HG03060 (cell line): ENCODE measurements at regions not wholly inside any gene's neighbourhood (a gene's known extent, or its start where the extent isn't known, plus 50 kb on each side); places are given as distances from the start of the nearest gene placed in this dataset.
"Not testable (repeated sequence)": the region's sequence is repeated elsewhere in the genome, so short reads cannot be mapped to it uniquely, and the experiment has no call there.

Experiments used
- ATAC-seq: cut with Tn5 transposase; IDR thresholded peaks from one replicate; pipeline ENCODE4 v1.9.1; 2021; ENCODE audit warnings: low read depth, moderate number of reproducible peaks; ENCODE audit not compliant: unreplicated experiment

DNA sequence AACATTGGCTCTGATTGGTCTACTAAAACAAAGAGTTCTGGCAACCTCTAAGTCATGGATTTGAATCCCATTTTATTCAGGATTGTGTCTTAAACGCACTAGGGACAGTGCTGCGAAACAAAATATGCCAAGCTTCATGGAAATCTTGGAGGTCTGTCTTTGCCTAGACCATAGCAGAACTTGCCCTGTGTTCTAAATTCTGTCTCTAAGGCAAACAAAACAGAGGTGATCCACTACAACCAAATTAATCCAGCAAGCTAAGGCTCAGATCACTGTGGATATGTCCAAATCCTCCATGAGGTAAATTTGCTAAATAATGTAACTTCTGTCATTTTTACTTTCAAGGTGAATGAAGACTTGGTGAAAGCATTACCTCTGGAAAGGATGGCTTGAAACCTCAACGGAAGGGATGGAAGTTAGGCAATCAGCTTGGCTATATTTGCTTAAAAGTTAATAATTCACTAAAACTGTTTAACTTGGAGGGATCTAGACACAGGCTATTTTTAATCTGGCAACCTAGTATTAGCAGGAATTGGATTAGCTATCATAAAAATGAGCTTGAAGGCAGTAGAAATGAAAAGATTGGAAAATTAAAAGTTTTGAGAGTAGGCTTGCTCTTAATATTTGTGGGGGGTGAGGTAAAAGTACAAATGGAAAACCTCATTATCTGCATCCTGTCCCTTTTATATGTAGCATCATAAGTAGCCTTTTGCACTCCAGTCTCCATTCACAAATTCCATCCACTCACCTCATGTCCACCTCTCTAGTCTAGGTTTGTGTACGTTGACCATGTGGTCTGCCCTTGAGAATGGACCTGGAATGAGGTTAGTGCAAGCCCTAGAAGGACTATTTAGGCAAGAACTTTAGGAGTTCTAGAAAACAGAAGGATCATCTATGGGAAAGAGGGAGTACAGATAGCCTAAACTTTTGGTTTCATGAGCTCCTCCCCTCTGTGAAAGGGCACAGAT lies 176.2 kb downstream of the SMC2 start:
- no peak for ATAC-seq

DNA sequence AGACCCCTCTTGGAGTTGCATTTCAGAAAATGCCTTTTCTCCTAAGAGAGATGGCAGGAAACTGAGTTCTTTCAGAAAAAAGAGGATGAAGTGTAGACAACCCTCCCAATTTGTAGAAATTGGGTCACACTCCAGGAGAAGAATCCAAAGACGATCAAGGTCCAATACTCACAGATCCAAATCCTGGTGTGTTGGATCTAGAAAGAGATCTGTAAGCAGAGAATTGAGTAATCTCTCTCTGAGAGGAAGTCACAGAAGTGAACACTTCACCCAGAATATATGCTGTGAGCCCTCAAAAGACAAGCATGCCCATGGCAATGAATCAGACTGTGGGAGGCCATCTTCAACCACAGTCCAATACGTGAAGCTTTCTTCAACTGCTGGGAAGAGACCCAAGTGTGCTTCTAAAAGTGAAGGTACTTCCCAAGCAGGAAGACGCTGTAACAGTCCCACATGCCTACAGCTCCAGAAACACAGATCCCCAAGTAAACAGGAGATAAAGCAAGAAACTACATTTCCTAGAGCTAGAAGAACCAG lies 182.7 kb downstream of the SMC2 start:
- no peak for ATAC-seq

DNA sequence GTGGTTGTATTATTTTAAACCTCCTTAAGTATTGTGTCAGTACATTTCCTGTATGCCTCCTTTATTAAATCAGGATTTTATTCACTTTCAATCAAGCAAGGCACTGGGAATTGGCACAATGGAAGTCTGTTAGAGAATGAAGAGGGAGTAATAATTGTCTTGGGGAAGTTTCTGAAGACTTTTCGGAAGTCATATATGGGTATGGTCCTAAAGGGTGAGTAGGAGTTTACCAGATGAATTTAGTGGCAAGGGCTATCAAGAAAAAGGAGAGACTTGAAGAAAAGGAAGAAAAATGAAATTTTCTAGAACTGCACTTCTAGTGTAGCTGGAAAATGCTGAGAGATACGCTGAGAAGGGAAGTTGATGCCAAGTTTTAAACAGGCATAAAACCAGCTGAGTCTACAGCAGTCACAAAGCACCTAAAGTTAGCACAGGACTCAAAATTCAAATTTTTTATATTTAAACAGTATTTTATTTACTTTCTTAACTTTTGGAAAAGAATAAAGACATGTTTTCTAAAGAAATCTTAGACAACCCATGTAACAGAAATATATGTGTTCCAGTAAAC lies 184.9 kb downstream of the SMC2 start:
- no peak for ATAC-seq

DNA sequence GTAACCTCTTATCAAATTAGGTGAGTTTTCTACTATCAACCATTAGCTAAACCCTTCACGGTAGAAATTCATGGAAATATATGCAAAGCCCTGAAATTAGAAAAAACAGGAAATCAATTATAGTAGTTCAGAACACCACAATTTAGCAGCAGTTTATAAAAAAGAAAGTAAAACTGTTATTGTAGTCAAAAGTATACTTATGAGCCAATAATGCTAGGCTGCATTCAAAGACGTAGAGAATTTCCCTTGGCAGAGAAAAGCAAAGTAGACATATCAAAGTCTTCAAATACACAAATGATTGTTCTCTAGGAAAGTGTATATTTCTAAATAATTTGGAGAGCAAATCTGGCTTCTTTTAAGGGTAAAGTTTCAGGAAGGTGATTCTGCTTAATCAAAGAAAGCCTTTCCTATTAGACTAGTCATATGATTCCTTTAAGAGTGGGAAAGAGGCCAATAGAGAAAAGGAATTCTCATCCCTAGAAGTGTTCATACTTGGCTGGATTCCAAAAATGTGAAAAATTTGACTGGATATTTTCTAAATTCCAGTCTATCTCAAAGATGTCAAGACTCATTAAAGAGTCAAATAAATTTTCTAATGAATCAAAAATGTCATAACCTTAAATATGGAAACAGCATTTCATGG lies 185.5 kb downstream of the SMC2 start:
- ATAC-seq = no peak

DNA sequence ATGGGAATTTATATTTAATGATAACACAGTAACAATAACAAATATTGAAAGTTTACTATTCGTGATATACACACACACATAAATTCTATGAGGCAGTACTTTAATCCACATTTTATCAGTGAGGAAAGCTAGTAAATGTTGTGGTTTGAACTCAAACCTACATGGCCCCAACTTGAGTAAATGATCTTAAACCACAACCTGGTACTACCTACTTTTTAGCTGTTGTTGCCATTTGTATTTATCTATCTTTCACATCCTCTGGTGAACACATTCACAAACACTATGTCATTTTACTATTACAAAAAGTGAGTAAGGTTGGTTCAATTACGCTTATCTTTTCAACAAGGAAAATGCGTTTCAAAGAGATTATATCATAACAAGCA lies 186.1 kb downstream of the SMC2 start:
- ATAC-seq = no peak

DNA sequence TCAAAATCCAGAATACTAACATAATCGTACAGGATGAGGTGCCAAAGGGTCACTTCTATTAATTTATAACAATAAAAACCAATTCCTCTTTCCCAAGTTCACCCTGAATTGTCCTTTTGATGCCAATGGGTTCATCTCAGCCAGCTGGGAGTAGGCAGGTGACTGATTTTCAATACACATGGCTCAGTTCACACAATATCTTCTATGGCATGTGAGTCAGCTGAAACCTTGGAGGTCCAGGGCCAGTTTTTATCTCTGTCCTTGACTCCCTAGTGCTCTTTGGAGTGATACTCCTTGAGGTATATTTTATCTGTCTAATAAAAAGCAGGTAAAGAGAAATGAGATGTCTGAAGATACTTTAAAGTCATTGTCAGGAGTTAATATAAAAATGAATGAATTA lies 186.6 kb downstream of the SMC2 start:
- ATAC-seq = no peak

DNA sequence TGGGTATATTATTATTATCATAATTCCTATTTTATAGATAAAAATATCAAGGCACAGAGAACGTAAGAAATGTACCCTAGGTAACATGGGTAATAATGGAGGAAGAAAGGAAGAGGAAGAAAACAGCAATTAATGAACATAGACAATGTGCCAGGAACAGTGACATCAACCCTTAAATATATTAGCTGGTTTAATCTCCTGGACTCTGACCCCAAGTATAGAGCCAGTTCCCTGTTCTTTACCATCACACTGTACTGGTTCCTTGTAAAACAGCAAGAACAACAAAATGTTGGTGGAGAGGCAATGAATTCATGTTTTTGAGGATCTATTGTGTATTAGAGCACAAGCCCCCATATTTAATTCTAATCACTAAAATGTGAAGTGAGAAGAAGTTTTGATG lies 192.1 kb downstream of the SMC2 start:
- ATAC-seq = no peak

DNA sequence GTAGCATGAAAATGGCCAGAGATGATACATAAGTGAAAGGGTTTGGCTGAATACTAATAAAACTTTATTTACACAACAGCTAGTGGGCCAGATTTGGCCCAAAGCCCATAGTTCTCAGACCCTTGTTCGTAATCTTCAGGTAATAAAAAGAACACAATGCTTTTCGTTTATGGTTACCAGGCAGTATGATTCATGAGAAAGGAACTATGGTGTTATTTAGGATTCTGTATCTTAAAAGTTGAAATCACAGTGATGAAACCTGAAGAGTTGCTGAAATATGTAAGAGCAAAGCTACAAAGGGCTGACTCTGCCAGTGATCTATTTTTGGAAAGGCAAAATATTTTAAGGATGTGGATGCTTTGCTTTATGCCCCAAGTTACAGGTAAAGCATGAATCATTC lies 192.7 kb downstream of the SMC2 start:
- no peak for ATAC-seq

DNA sequence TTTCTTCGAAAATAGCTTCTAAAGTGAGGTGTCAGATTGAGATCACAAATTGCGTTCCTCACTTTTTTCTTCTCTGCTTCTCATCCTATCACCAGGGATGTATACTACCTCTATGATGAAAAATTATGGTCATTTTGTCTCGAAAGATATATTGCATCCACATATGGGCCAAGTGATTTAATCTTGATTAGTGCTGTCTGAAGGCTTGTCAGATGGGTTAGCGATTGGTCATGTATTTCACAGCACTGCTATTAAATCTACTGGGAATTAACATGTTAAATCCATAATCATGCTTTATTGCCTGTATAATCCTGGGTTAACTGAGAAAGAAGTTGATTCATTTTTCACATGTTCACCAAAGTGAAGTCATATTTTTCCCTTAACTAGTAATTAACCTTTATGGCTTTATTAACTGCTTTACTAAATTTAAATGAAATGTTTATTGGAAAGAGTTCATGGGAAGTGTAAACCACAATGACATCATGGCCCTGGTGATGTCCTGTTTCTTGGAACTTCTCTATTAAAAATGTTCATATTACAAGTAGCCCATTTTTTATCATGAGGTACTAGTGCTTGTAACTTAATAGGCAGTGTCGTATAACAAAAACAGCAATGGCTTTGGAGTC lies 193.3 kb downstream of the SMC2 start:
- ATAC-seq = no peak

DNA sequence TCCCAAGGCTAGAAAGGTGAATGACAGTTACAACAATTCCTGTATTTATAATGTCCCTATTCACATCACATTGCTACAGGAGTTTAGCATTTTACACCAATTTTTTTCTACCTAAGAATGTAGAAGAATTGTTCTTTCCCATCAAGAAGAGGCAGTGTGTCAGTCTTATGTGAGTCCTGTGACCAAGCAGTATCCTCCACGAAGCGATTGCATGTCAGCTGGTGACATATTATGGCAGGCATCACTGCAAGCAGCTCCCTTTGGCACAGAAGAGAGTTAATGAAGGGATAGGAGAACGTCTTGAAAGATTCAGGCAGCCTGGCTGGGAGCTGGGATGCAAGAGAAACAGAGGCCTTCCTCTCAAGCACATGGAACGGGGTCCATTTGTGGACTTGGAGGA lies 199.8 kb downstream of the SMC2 start:
- no peak for ATAC-seq

DNA sequence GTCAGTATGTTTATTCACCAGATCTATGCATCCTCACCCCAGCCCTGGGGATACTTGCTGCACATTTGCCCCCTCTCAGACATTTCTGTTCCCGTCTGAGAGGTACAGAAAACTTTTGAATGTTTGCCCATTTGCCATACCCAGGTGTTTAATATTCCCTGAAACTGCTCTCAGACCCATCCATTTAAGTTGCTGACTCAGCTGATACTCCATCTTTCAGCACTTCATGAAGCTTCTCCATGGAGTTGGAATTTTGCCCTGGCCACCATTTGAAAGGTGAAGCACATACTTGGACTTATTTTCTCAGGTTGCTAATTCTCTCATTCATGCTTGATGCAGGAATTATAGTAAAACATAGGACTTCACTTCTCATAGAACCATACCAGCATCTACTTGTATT lies 203.9 kb upstream of the OR13F1 start:
- ATAC-seq = no peak

DNA sequence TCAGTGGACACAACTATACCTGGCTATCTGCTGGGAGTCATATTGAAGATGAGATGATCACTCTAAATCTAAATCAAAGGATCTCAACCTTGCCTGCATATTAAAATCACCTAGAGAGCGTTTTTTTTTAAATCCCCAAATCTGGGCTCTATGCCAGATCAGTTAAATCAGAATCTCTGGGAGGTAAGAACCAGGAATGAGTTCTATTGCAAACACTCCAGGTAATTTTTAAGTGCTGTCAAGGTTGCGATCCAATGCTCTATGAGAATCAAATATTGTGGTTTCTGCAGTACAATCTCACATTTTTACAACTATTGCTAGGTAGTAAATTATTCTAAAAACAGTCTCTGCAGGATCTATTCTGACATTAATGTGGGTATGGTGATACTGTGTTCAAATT lies 202.3 kb upstream of the OR13F1 start:
- no peak for ATAC-seq

DNA sequence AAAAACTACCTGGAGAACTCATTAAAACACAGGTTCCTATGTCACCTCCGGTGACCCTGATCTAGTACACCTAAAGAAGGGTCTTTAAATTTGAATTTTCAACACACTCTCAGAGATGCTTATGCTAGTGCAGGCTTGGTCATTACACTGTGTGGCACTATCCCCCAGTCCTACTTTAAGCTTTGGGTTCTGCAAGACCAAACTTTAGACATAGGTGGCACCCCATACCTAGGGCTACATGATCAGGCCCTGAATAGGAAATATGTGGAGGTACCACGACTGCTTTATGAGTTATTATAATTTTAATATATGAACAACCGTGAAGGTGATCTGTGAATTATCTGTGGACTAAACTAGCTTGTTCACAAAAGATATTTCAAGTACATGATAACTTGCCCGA lies 201.3 kb upstream of the OR13F1 start:
- ATAC-seq = no peak

DNA sequence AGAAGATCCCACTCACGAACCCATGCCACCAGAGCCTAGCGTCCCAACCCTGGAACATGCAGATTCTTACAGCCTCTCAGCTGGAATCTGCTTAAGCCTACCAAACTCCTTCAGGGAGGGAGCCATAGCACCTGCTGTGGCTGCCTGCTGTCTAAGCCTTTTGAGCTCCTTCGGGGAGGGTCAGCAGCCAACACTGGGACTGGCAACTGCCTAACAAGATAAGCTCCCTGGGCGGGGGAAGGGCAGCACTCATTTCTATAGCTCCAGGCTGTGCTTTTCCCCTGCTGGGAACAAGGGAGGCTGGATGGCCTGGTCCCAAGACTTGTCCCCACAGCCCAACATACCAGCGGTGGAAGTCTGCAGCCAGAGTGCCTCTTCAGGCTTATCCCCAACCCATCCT lies 199.1 kb upstream of the OR13F1 start:
- no peak for ATAC-seq

DNA sequence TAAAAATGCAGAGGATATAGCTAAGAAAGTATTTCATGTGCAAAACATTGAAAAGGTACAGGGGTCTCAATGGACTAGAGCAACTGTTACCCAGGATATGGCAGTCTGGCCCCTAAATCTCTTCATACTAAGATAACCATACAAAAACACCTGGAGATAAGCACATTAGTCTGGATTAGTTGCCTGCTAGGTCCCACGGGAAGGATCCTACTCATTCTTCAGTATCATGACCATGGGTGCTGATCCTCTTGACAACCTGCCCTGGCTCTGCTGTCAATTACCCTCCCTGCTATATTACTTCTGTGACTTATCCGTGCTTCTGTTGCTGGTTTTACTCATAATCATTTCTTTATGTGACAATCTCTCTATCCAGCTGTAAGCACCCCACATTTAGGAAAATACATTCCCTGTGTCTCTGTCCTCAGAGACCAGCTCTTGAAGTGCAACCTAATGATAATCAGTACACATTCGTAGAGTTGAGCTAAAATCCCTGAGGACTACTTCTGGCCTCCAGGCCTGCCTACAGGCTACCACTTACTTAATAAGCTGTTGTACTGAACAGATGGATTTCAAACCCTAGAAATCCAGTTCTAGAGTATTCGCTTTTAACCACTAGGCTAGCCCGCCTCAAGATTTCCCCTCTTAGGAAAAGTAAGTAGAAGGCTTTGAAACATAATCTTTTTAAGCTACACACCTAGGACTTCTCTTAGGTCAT lies 190.5 kb upstream of the OR13F1 start:
- ATAC-seq = no peak

DNA sequence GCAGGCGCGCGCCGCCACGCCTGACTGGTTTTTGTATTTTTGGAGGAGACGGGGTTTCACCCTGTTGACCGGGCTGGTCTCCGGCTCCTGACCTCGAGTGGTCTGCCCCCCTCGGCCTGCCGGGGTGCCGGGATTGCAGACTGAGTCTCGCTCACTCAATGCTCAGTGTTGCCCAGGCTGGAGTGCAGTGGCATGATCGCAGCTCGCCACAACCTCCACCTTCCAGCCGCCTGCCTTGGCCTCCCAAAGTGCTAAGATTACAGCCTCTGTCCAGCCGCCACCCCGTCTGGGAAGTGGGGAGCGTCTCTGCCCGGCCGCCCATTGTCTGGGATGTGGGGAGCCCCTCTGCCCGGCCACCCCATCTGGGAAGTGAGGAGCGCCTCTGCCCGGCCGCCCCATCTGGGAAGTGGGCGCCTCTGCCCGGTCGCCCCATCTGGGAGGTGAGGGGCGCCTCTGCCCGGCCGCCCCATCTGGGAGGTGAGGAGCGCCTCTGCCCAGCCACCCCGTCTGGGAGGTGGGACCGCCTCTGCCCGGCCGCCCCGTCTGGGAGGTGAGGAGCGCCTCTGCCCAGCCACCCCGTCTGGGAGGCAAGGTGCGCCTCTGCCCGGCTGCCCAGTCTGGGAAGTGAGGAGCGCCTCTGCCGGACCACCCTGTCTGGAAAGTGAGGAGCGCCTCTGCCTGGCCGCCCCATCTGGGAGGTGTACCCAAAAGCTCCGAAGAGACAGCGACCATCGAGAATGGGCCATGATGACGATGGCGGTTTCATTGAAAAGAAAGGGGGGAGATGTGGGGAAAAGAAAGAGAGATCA lies 187.7 kb upstream of the OR13F1 start:
- not testable (repeated sequence) for ATAC-seq

DNA sequence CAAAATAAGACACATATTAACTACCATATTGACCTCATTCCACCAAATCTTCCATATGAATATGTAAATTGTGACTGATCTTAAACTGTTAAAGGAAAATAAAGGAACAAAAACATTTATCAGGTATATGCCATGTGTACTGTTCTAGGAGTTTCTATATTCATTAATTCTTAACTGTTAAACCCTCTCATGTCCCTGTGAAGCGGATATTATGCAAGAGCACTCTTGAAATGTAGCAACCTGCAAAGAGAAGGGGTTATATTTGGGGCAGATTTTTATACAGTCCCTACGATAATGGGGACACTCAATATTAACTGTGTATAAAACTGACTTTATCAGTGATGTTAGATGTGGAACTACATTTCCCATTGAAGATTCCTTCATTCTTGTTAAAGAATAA lies 184.9 kb upstream of the OR13F1 start:
- no peak for ATAC-seq

DNA sequence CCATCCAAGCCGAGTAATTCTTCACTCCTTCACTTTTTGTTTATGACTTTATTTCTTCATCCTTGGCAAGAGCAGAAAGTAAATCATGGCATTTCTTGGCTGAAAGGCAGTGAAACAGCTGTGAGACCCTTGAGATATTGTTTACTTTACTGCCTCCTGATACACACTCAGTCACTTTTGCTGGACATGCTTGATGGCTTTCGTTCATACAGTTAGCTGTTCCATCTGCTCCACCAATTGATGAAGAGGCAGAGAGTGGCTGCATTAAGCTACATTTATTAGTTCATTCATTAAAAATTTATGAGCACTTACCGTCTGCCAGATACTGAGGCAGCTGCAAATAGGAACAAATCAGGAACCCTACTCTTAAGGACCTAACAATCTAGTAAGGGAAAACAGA lies 184.4 kb upstream of the OR13F1 start:
- ATAC-seq = no peak

DNA sequence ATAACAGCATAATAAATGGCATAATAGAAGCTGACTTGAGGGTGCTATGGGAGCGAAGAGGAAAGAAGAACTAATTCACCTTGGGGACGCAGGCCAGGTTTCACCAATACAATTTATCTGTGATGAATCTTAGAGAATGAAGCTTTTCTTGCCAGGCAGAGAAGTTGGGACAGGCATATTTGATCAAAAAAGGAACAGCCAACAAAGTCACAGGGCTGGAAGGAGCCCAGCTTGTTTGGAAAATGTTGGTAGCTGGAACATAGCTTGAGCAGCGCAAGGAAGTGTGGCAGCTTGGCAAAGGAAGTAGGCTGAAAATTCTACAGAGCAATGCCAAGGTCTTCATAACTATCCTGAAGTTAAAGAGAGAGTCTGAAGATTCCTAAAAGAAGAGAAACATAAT lies 181.5 kb upstream of the OR13F1 start:
- ATAC-seq = no peak
